ENCODE measurements at regions not wholly inside any gene's neighbourhood (a gene's known extent, or its start where the extent isn't known, plus 50 kb on each side); places are given as distances from the start of the nearest gene placed in this dataset.

GRCh38 chr1:164466001-164466421, 93.0 kb upstream of the PBX1 start:
- TF ChIP-seq CTCF (conservative IDR thresholded peaks at IDR 0.05) = no peak
- Histone ChIP-seq H3K4me2 (ENCODE audit: insufficient read depth, insufficient read length, low read length) (no peak overlapping the region), H3K23ac (ENCODE audit: insufficient read length, low read depth, low read length) (no peak overlapping the region), H3K79me2 (ENCODE audit: insufficient read depth, low read length) (no peaks in the 10 kb centered on the region), H2AK5ac (ENCODE audit: insufficient read length, low read length) (no peak overlapping the region), H3K9ac (ENCODE audit: extremely low read depth, insufficient read length, low read length) (no peak overlapping the region), H4K20me1 (ENCODE audit: control insufficient read depth, insufficient read depth, insufficient read length) (no peaks in the 10 kb centered on the region), H3K4me1 (ENCODE audit: insufficient read depth, low read length) (no peaks in the 10 kb centered on the region), H4K5ac (ENCODE audit: insufficient read length, low read depth, low read length) (no peak overlapping the region), H2BK5ac (ENCODE audit: insufficient read length, low read length) (no peak overlapping the region), H3K56ac (ENCODE audit: insufficient read length, low read depth, low read length) (no peak overlapping the region), H3K27ac (ENCODE audit: insufficient read length, low read depth, low read length) (no peak overlapping the region), H2BK120ac (ENCODE audit: low read depth, low read length, poor library complexity, severe bottlenecking) (no peak overlapping the region), H3K23me2 (ENCODE audit: insufficient read length, low read depth, low read length, poor library complexity, severe bottlenecking) (no peaks in the 10 kb centered on the region), H3K14ac (ENCODE audit: insufficient read depth, low read length) (no peak overlapping the region), H3K9me3 (ENCODE audit: control insufficient read depth, low read depth, low read length) (no peaks in the 10 kb centered on the region), H2BK20ac (ENCODE audit: low read depth, low read length, poor library complexity, severe bottlenecking) (no peak overlapping the region), H3K27me3 (ENCODE audit: insufficient read depth, low read length) (no peaks in the 10 kb centered on the region), H3K18ac (ENCODE audit: insufficient read length, low read depth, low read length) (no peak overlapping the region), H4K91ac (ENCODE audit: insufficient read length, low read depth, low read length) (no peak overlapping the region), H3T11ph (ENCODE audit: low read length) (no peak overlapping the region), H2BK12ac (ENCODE audit: insufficient read length, low read depth, low read length) (no peak overlapping the region), H4K8ac (replicated peaks; ENCODE audit: insufficient read length, low read depth, low read length) (no peak overlapping the region), H2BK15ac (ENCODE audit: low read depth, low read length) (no peak overlapping the region), H2AFZ (ENCODE audit: low read length) (no peak overlapping the region), H3K4ac (ENCODE audit: low read depth, low read length) (no peak overlapping the region), H3K79me1 (ENCODE audit: insufficient read depth, low read depth, low read length, poor library complexity, severe bottlenecking) (no peaks in the 10 kb centered on the region)
- no peaks in the 10 kb centered on the region for H3K4me1 Mint-ChIP-seq
- H3K9me3 Mint-ChIP-seq = peaks cover 2 to 3% of the 10 kb centered on the region in 2 experiments; a peak in 2 of 5 replicates
- H3K4me3 Mint-ChIP-seq = no peak overlapping the region
- no peaks in the 10 kb centered on the region for H3K27me3 Mint-ChIP-seq (ENCODE audit: low read depth)
- WGBS (ENCODE audit: extremely low coverage, insufficient read length, low lambda C conversion rate) = no CpG with 5 or more reads among the region's 5 CpGs
- DNase-seq = no peak
- H3K36me3 Mint-ChIP-seq (ENCODE audit: insufficient read depth in 1 of 3, low read depth in 3 of 3) = peaks cover 0 to 1% (median 0%) of the 10 kb centered on the region in 3 experiments; a peak in 2 of 7 replicates
- no peak overlapping the region for H3K27ac Mint-ChIP-seq
